ENCODE measurements at regions not wholly inside any gene's neighbourhood (a gene's known extent, or its start where the extent isn't known, plus 50 kb on each side); places are given as distances from the start of the nearest gene placed in this dataset.

GRCh38 chr6:11633741-11634509, 96.4 kb downstream of the TMEM170B start:
- no peak for DNase-seq (ENCODE audit: low read depth)

GRCh38 chr6:11634948-11635347, 97.4 kb downstream of the TMEM170B start:
- no peak for DNase-seq (ENCODE audit: low read depth)
- H3K4me3 ChIP-seq (ENCODE audit: low read depth, low read length) = no peak overlapping the region

More at GRCh38 chr6:11633741-11634509, 96.4 kb downstream of the TMEM170B start:
- H3K4me3 ChIP-seq (ENCODE audit: low read depth, low read length) = no peak overlapping the region

GRCh38 chr6:11636121-11636520, 98.6 kb downstream of the TMEM170B start:
- H3K4me3 ChIP-seq (ENCODE audit: low read depth, low read length) = no peak overlapping the region
- no peak for DNase-seq (ENCODE audit: low read depth)

- no peak overlapping the region for H3K4me3 ChIP-seq (ENCODE audit: low read depth, low read length)
- DNase-seq (ENCODE audit: low read depth) = no peak
Measured at GRCh38 chr6:11637266-11637665, 99.7 kb downstream of the TMEM170B start.

GRCh38 chr6:11639376-11640235, 102.1 kb downstream of the TMEM170B start:
- H3K4me3 ChIP-seq (ENCODE audit: low read depth, low read length) = no peak overlapping the region
- no peak for DNase-seq (ENCODE audit: low read depth)

- H3K4me3 ChIP-seq (ENCODE audit: low read depth, low read length) = no peak overlapping the region
Measured at GRCh38 chr6:11640486-11640885, 102.9 kb downstream of the TMEM170B start.

DNA sequence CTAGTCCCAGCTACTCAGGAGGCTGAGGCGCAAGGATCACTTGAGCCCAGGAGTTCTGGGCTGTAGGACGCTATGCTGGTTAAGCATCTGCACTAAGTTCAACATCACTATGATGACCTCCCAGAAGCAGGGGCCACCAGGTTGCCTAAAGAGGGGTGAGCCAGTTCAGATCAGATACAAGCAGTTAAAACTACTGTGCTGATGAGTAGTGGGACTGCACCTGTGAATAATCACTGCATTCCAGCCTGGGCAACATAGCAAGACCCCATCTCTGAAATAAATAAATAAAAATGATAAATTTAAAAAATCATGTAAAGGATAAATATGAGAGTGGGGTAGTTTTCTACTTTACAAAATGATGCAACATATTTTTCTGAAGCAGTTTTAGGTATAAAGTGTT, 106.5 kb downstream of the TMEM170B start:
- H3K4me3 ChIP-seq (ENCODE audit: low read depth, low read length) = no peak overlapping the region
- no peak for DNase-seq (ENCODE audit: low read depth)

More at GRCh38 chr6:11640486-11640885, 102.9 kb downstream of the TMEM170B start:
- no peak for DNase-seq (ENCODE audit: low read depth)

GRCh38 chr6:11644601-11645000, 107.1 kb downstream of the TMEM170B start:
- no peak overlapping the region for H3K4me3 ChIP-seq (ENCODE audit: low read depth, low read length)
- no peak for DNase-seq (ENCODE audit: low read depth)

- DNase-seq (ENCODE audit: low read depth) = no peak
- no peak overlapping the region for H3K4me3 ChIP-seq (ENCODE audit: low read depth, low read length)
Measured at GRCh38 chr6:11645016-11645415, 107.5 kb downstream of the TMEM170B start.

- DNase-seq (ENCODE audit: low read depth) = no peak
- H3K4me3 ChIP-seq (ENCODE audit: low read depth, low read length) = no peak overlapping the region
Measured at GRCh38 chr6:11648436-11648775, 110.9 kb downstream of the TMEM170B start.

- no peak overlapping the region for H3K4me3 ChIP-seq (ENCODE audit: low read depth, low read length)
- DNase-seq (ENCODE audit: low read depth) = no peak
Measured at GRCh38 chr6:11648889-11649288, 111.3 kb downstream of the TMEM170B start.

GRCh38 chr6:11650025-11650696, 112.6 kb downstream of the TMEM170B start:
- peak; percentile 45 for DNase-seq (ENCODE audit: low read depth)
- no peak overlapping the region for H3K4me3 ChIP-seq (ENCODE audit: low read depth, low read length)

GRCh38 chr6:11650711-11651110, 113.2 kb downstream of the TMEM170B start:
- no peak overlapping the region for H3K4me3 ChIP-seq (ENCODE audit: low read depth, low read length)
- no peak for DNase-seq (ENCODE audit: low read depth)

DNA sequence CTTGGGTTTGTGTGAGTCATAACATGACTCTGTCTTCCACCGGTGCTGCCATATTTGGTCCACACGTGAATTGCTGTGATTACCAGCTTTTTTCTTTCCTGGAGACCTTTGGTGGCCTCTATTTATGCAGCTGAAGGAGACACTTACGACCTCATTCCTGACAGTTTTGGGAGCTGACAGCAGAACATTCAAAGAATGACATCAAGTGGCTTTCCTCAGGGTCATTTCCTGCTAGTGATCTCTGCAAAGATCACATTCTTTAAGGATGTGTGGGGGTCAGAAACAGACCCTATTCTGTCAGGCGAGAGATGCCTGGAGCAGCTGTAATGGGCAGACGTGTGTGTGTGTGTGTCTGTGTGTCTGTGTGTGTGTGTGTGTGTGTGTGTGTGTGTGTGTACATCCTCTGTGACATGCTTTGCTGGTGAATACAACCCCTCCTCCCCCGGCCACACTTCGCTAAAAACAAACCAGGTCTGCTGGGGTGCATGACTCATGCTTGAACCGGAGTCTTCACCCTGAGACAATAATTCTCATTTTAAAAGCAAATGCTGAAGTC, 115.6 kb downstream of the TMEM170B start:
- peak; percentile 93 for DNase-seq (ENCODE audit: low read depth)
- no peak overlapping the region for H3K4me3 ChIP-seq (ENCODE audit: low read depth, low read length)

DNA sequence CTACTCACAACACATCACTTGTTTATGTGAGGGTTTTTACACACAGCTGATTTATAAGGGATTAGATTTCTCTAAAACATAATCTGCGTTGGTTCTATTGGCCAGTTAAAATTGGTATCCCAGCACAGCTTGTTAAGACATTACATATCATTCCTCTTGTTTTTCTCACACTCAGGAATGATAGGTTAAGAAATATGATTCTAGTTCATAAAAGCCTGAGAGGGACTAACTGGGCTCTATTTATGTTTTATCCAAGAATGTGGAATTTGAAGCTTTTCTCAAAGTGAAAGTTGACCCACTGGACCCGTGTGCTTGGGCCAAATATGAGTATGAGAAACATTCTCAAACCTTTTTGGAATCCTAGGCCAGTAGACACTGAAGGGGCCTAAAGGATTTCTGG, 117.3 kb downstream of the TMEM170B start:
- no peak overlapping the region for H3K4me3 ChIP-seq (ENCODE audit: low read depth, low read length)
- DNase-seq (ENCODE audit: low read depth) = no peak

DNA sequence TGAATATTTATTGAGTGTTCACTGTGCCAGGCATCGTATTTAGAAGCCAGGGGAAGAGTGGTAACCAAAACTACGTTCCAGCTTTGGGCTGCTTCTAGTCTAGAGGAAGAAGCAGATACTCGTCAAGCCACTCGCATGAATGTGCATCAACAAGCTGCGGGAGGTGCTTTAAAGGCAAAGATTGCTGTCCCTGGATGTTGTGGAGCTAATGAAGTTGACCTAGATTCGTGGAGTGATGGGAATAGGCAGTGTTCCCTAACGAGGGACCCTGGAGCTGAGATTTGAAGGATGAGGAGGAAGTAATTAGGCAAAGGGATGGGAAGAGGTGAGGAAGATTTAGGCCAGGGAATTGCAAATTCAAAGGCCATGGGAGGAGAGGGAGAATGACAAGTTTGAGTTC, 118.9 kb downstream of the TMEM170B start:
- H3K4me3 ChIP-seq (ENCODE audit: low read depth, low read length) = no peak overlapping the region
- no peak for DNase-seq (ENCODE audit: low read depth)

- no peak for DNase-seq (ENCODE audit: low read depth)
Measured at GRCh38 chr6:11659757-11660156, 118.8 kb downstream of the ADTRP start.

GRCh38 chr6:11662323-11662722, 116.3 kb downstream of the ADTRP start:
- H3K4me3 ChIP-seq (ENCODE audit: low read depth, low read length) = no peak overlapping the region
- no peak for DNase-seq (ENCODE audit: low read depth)

More at GRCh38 chr6:11659757-11660156, 118.8 kb downstream of the ADTRP start:
- H3K4me3 ChIP-seq (ENCODE audit: low read depth, low read length) = no peak overlapping the region

GRCh38 chr6:11663519-11663918, 115.1 kb downstream of the ADTRP start:
- no peak overlapping the region for H3K4me3 ChIP-seq (ENCODE audit: low read depth, low read length)
- no peak for DNase-seq (ENCODE audit: low read depth)

All from skeletal muscle cell (primary cell).